ENCODE measurements at regions not wholly inside any gene's neighbourhood (a gene's known extent, or its start where the extent isn't known, plus 50 kb on each side); places are given as distances from the start of the nearest gene placed in this dataset.

DNA sequence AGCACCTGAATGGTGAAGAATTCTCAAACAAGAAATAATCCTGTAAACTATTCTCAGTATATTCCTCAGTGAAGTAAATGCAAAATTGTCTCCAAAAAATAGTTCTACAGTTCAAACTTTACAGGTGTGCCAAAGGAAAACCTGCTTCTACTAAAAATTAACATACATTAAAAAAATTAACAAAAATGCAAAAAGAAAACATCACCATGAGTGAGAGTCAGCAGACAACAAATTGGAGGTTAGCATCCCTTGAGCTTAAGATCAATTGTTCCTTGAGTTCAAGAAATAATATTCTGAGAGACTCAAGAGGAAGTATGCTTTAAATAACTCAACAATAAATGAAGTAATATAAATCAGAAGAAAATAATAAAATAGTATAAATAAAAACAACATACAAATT, 278.4 kb upstream of the MME start:
- DNase-seq, result no peak

DNA sequence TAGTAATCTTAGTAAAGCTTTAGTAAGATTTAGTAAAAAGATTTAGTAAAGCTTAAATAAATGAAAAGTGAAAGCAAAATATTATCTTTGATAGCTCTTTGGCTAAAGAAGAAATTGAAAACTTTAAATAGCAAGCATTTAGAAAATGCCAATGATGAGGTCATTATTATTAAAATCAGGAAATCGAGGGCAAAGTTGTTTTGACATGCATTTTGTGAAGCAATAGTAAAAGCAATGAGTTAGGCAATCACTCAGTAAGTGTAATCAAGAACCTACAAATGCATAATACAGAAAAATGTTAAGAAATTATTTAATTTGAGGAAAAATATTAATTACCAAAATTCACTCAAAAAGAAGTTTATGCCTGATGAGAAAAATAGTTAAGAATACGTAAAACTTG, 280.3 kb upstream of the MME start:
- DNase-seq, result no peak

DNA sequence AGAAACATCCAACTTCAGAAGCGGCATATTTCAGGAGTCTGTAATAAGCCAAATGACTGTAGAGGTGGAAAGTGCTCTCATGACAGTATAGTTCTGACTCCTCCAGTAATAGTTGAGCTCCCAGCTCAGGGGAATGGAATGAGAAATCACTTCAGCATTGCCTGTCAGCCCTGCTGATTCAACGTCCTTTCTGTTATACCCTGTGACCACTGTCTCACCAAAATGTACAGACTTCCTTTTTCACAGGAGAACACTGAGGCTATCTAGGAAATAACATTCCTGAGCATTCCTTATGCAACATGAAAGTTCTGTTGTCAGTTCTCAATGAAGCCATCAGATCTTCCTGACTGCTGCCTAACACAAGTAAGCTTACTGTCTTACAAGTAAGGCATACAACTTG, 284.5 kb upstream of the MME start:
- no peak for DNase-seq

DNA sequence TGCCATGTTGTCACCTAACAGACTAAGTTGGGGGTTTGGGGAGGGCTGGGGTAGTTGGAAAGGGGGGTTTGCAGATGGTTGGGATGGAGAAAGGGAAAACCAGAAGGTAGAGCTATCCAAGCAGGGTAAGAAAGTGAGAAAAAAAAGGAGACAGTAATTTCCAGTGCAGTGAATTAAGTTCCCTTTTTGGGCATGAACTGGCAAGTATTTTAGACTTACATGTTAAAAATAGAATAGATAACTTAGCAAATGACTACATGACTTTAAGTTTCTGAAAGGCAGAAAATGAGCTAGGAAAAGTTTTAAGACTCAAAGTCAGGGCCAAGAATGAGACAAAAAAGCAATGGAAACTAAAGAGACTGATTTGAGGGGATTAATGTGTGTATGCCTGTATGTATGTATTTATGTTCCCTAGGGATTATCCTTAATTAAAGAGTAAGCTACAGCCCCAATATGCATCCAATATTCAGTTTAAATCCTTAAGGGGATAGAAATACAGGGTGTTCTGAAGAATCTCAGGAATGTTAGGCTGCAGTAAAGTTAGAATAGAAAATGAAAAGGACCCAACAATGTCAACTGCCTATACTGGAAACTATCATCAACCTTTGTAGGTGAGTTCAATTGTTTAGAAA, 285.2 kb upstream of the MME start:
- DNase-seq, result no peak

DNA sequence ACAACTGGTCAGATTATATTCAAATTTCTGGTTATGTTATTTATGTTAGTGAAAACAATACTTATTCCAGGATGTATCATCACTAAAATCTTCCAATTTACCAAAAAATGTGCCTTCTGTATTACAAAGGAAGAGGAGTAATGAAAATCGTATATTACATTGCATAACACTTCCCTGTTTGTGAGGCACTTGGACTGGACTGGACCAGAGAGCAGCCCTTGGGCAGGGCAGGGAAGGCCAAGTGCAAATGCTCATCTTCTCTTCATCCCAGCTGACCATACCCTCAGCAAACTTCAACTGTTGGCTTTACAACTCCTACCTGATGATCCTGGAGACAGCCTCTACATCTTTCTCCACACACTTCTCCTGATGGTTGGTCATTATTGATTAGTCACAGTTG, 285.7 kb upstream of the MME start:
- no peak for DNase-seq

DNA sequence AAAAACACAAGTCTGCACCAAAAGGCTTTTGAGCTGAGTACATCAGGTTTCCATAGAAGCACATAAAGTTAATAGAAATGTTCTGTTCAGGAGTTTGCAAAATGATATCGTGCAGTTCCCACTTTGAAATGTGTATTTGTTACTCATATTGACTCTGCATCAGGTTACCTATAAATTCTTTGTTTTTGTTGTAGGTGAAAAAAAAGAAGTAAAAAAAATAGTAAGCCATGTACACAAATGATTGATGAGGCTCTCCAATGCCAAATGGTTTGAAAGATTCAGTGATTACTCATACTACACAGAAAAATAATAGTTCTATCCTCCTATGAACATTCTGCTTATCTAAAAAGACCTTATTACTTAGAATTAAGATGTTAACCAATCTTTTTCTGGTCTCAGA, 287.3 kb upstream of the MME start:
- no peak for DNase-seq

DNA sequence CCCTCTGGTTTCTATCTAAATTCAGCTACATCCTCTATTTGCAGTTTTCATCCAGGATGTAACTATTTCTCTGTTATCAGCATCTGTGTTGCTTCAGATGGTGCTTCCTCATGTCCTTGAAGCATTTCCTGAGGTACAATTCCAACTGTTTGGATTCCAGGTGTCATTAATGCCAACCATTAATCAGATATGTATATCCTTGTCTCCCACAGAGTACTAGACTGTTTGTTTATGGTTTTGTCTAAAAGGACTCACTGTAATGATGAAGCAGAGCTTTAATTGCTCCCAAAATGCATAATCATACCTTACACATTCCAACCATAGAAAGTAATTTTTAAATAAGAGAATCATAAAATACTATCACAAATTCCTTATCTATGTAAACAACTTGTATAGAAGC, 288.5 kb upstream of the MME start:
- DNase-seq, result no peak

DNA sequence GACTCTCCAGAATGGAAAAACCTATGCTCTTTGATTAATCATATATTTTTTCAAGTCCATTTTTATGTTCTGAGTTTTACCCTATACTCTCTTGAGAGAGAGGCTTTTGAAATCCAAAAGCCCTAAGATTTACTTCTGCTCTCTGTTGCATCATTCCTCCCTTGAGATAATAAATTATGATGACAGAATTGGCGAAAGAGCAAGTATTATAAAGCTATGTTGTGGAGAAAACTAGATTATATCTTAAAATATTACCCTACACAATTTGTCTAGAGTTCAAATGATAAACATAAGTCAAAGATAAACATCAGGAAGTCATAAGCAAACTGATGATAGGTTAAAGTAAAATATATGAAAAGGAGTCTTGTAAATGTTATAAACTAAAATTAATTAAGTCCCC, 293.4 kb upstream of the MME start:
- DNase-seq, result no peak

DNA sequence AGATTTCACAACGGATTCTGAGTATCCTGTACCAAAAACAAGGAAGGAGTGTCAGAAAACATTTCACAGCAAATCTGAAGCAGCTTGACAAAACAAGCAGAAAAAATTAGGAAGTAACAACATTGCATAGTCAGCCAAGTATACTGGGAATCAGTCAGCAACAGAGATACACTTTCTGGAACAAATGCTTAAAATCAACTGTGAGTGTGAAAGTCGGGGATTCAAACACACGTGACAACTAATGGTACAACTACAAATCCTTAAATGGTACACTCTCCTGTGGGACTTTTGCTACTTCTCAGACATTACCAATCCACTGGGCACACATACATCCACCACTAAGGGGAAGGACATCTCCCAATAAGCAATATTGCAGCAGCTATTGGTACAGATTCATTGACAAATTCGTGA, 296.6 kb upstream of the MME start:
- DNase-seq, result no peak

DNA sequence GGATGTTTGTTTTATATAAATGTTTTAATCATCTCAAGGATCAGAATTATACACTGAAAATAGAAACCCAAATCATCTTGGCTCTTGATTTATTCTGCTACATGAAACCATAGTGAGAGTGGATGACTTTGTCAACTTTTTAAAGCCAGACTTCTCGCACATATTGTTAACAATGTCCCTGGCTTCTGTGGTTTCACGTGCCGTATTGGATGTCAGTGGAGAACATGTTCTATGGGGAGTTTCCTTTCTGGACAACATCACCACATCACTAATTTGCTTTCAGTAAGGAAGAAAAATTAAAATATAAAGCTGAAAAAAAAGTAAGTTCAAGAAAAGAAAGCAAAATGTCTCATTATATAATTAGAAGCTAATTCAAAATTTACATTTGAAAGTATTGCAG, 297.1 kb upstream of the MME start:
- no peak for DNase-seq

DNA sequence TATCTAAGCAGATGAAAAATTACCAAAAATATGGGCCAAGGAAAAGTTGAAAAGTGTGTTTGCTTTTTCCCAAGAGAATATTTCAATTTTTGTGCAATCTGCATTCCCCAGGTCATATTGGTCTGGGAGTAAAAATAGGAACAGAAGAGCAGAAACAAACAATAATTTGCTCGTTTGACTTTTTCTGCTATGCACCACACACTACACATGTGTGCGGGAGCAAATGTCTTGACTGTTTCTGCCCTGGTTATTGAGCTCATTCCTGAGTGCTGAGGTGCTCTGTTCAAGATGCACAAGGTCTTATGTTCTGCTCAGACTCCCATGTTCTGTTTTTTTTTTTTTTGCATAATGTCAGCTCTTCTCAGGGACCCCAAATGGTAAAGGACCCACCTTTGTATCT, 298.0 kb upstream of the MME start:
- no peak for DNase-seq

DNA sequence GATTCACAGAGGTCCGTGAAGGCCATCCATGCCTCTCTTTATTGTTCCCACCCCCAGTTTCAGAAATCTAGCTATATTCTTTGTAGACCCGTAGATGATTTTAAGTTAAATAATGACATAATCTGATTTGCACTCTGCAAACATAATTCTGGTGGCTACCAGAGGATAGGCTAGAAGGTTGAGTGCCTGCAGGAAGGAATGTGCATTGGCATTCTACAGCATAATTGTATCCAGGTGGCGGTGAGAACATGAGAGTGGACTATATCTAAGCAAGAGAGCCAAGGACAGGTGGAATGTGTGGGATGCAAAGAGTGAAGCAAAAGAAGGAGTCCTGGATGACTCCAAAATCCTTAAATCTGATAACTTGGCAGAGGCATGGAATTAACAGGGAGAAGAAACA, 298.5 kb upstream of the MME start:
- no peak for DNase-seq

DNA sequence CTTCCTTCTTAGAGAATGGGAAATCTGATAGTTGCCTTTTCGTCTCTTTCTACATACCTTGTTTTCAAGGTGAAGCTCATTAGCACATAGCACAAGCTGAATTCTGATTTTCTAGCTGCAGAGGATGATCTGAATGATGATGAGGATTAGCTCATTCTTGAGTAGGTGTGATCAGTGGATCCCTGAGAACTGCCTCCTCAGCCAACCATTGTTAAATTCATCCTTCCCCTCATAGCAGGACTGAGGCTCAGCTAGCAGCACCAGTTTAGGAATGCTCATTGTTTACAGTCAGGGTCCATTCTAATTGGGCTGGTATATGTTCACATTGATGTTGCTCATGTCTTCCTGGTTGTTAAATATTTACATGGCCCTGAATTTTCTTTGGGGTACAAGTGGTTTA, 299.9 kb upstream of the MME start:
- no peak for DNase-seq

DNA sequence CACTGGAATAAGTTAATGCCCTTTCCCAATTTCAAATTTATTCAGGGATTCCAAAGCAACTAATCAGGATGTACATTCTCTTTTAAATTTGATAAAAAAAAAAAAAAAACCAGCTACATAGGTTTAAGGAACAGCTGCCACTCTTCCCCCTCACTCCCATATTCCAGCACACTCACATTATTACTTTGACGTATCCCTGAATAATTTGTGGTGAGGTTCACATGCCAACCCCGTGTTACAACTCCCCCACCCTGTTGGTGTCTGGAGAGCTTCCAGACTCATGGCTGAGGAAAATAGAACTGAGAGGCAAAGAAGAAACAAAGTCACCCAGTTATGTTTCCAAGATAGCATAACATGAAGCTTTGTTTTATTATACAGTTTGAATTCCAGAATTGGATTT, 300.5 kb upstream of the MME start:
- no peak for DNase-seq

DNA sequence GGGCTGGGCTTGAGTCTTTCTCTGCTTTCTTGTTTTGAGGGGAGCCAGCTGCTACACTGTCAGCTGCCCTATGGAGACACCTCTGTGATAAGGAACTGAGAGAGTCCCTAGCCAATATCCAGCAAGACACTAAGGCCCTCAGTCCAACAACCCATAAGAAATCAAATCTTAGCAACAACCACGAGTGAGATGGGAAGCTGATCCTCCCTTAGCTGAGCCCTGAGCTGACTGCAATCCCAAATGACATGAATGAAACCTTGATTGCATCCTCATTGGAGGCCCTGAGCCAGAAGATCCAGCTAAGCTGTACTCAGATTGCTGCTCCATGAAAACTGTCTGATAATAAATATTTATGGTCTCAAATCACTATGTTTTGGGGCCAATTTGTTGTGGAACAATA, 302.1 kb upstream of the MME start:
- no peak for DNase-seq

DNA sequence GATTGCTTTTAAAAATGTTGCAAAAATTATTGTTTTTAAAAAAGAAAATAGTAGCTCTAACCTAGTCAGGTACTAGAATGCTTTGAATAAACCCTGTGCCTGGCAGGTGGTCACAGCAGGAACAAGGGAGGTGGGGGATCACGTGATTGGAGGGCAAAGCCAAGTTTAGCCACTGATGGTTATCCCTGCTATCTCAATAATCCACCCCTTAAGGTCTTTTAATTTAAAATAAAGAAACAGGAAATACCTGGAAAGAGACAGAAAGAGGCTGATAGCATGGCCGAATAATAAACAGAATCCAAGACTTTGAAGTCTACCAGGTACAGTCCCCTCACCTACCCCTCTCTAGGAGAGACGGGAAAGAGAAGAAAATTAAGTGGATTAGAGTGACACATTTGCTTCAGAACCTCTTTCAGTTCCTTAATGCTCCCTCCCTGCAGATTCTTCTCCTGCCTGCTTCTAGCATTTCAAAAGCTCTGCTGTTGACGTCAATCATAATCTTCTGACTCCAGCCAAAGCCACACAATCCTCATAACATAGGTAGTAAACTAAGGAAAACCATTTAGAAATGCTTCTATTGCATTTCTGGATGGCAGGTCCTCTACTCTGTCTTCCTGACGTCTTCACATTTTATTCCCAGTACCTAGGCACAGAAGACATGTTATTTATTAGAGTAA, 303.4 kb upstream of the MME start:
- DNase-seq, result no peak

DNA sequence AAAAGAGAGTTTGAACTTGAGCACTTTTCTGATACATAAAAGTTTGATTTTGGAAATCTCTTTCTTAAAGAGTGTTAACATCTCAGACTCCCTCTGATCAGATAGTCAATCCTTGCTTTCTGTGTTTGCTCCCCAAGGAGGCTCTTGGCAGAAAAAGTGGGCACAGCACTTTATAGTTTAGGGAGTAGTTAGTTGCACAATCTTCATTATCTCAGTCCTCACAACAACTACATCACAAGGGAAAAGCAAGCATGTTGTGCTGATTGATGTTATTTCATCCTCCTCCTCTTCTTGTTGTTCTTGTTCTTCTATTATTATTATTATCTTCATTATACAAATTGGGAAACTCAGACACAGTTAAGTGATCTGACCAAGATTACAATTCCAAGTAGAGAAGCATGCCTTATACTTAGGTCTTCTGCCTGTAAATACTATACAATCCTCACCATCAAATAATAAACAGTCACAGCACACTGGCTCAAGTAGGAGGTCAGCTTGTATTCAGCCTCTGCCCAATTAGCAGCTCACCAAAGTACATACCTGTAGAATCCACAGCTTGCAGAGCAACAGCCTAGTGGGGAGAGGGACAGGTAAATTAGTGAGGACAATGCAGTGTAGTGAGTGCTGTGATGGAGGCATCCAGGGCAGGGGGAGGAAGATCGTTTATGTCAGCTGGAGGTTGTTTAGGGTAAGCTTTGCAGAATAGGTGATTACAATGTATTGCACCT, 304.1 kb upstream of the MME start:
- no peak for DNase-seq

DNA sequence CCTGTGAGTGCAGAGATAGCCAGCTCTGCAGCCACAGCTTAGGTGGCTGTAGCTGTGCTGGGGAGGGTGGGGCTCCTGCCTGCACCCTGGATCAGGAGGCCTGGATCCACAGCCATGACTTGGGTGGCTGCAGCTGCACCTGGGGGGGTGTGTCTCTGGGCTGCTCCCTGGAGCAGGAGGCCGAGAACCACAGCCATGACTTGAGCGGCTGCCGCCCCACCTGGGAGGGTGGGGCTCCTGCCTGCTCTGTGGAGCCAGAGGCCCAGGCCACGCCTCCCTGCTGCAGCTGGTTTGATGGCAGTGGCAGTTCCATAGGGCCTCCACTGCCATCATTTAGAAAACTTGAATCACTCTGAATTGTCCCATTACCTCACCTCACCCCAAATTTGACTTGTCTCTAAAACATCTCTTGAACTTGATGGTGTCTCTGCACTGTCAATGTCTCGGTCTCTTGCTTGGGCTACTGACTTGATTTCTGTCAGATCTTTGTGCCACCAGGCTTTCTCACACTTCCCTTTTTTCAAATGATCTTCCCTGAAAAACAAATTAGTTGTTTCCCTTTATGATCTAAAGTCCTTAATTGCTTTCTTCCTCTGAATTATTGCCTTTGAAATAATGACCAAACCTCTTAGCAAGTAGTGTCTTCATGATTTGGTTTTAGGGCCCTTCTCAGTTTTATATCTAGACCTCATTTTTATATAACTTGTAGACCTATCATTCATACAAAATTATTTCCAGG, 313.2 kb upstream of the MME start:
- no peak for DNase-seq

DNA sequence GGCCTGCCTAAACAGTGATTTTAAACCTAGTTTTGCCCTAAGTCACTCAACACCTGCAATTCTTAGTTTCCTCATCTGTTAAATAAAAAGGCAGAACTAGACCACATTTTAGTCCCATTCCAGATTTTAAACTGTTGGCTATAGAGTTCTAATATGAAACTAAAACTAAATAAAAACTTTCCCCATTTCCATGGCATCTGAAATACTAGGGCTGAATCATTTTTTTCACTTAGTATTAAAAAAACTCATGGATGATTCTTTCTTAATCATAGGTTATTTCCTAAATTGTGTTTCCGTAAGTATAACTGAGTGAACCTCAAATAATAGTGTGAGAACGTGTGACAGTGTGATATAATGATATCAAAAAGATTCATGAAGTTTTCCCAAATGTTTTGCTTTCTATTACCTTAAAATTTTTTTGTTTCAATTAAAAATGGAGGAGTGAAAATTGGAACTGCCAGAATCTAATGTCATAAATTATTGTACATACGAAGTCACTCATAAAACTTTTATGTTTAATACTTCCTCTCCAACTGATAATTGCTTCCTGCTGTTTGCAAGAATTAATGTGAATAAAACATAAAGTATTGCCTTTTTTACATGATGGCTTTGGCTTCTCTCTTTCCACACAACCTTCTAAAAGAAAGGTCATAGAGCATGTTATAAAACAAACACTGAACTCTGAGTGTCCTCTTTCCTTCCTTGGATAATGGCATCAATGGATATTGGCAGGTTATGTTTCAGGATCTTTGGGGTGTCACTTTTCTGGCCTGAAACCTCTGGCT, 315.1 kb upstream of the MME start:
- no peak for DNase-seq

DNA sequence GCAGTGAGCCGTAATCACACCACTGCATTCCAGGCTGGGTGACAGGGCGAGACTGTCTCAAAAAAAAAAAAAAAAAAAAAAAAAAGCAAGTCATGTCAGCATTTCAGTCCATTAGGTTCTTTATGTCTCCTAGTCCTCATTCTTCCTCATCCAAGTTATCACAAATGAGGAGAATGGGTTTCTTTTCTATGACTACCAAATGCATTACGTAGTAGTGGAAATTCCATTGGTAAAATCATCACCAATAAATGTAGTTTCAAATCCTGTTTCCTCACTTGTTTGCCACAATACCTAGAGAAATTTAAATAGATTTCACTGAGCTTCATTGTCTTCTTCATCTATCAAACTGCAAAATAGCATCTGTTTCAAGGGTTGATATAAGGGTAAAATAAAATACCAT, 317.6 kb upstream of the MME start:
- no peak for DNase-seq

DNA sequence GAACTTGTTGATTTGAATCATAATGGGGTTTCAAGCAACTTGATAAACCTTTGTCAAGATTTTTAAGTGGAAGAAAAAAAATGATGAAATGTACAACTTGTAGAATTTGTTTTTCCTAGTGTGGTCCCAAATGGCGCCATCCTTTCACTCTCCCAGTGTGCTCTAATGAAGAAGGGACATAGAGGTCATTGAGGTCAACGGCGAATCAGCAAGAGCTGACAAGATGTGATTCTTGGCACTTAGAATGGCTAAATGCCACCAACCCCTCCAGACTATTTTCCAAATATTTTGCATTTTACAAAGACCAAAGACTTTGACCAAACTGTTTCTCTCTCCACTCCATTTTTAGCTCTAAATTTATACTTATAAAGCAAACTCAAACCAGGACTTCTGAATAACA, 320.2 kb upstream of the MME start:
- no peak for DNase-seq

DNA sequence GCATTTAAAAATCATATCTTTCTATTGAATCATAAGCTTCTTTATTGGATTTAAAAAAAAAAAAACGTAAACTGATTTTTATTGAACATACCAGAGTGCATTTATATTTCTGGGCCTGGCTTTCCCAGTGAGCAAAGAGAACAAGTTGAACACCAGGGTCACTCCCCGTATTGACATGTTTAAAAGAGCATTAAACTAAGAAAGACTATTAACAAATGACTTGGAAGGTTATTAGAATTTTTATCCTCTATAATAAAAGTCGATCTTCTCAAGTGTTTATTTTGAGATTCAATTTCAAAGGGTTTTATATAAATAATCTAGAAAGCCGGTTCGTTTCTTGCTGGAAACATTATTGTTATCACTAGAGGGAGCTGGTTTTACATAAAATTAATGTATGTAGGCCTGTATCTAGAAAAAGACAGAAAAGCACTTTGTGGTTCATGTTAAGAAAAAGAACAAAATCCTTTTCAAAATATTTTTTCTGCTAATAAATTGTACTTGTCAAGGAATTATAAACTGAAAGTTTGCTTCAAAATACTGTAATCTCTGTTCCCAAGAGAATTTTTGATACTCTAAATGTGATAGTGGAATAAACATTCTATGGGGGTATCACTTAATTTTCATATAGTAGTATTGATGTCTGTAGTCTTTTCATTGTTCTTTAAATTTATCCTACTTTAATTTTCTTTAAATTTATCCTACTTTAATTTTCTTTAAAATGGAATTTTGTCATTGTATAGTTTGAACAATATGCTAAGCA, 321.8 kb upstream of the MME start:
- no peak for DNase-seq
